Right lobe of liver (tissue), 4 donors: ENCODE measurements at regions not wholly inside any gene's neighbourhood (a gene's known extent, or its start where the extent isn't known, plus 50 kb on each side); places are given as distances from the start of the nearest gene placed in this dataset.

Experiments used
- POLR2A ChIP-seq: fragments of 450-650 bp; IDR thresholded peaks from one replicate; pipeline ENCODE4 v1.6.1; 2017; ENCODE audit warnings: antibody characterized with exemption, mild to moderate bottlenecking
- TF ChIP-seq, protein P1 (sequence below), 4 donors: fragments of 200-600 bp in 3 of 4; fragments of 450-650 bp in 1 of 4; IDR thresholded peaks; one replicate each; pipeline versions ENCODE4 v1.5.1 to v1.8.0; 2016 to 2022; ENCODE audit warnings: antibody characterized with exemption in 4 of 4, mild to moderate bottlenecking in 2 of 4
- donor health status: DM: no; HTN: no; CAD: no.
- donor health status: DM: no; HTN: no; CAD: no.
- donor health status: DM: no; HTN: yes; CAD: no.

DNA sequence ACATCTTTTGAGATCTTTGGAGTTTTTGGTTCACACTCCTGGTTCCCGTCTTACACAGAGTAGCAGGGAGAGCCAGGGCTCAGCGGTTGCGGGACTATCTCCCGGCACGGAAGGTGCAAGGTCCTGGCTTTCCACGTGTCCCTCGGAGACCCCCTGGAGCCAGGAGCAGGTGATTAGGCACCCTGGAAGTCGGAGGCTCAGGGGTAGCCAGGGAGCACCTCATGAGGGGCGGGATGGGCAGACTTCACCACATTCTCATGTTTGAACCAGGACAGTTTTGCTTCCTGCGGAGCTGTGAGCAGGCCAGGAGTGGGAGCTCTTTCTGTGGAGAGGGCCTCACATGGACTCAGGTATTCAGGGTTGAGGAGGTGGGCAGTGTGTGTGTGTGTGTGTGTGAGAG is 273.7 kb upstream of the IRX1 start:
- TF ChIP-seq POLR2A = no peak
- TF ChIP-seq, protein P1, sequence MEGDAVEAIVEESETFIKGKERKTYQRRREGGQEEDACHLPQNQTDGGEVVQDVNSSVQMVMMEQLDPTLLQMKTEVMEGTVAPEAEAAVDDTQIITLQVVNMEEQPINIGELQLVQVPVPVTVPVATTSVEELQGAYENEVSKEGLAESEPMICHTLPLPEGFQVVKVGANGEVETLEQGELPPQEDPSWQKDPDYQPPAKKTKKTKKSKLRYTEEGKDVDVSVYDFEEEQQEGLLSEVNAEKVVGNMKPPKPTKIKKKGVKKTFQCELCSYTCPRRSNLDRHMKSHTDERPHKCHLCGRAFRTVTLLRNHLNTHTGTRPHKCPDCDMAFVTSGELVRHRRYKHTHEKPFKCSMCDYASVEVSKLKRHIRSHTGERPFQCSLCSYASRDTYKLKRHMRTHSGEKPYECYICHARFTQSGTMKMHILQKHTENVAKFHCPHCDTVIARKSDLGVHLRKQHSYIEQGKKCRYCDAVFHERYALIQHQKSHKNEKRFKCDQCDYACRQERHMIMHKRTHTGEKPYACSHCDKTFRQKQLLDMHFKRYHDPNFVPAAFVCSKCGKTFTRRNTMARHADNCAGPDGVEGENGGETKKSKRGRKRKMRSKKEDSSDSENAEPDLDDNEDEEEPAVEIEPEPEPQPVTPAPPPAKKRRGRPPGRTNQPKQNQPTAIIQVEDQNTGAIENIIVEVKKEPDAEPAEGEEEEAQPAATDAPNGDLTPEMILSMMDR (IDR thresholded peaks at IDR 0.05) = no peak
